ENCODE measurements at regions not wholly inside any gene's neighbourhood (a gene's known extent, or its start where the extent isn't known, plus 50 kb on each side); places are given as distances from the start of the nearest gene placed in this dataset.

DNA sequence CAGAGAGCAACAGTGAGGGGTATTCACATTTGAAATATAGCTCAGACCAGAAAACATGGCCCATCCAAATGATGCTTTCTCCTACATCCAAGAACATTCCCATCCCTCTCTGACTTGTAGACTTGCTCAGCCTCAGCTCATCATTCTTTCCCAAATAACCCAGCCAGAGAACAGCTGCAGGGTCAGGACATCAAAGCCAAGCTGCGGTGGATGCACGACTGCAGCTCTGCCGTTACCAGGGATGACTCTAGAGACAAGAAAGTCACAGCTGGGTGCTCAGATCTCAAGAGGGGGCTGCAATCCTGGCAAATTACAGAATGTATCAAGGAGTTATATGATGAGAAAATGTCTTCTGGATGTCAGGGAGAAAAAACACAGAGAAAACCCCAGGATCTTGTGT lies 944.3 kb downstream of the NTRK3 start:
- Histone ChIP-seq H3K27me3 (no peaks in the 10 kb centered on the region), H3K9me3 (no peaks in the 10 kb centered on the region), H3K36me3 (replicated peaks in 1 of 2; ENCODE audit: insufficient read depth in 1 of 2, low read depth in 2 of 2) (no peaks in the 10 kb centered on the region), H3K4me1 (no peaks in the 10 kb centered on the region), H3K4me3 (no peak overlapping the region), H3K27ac (no peak overlapping the region)
- TF ChIP-seq, protein P1, sequence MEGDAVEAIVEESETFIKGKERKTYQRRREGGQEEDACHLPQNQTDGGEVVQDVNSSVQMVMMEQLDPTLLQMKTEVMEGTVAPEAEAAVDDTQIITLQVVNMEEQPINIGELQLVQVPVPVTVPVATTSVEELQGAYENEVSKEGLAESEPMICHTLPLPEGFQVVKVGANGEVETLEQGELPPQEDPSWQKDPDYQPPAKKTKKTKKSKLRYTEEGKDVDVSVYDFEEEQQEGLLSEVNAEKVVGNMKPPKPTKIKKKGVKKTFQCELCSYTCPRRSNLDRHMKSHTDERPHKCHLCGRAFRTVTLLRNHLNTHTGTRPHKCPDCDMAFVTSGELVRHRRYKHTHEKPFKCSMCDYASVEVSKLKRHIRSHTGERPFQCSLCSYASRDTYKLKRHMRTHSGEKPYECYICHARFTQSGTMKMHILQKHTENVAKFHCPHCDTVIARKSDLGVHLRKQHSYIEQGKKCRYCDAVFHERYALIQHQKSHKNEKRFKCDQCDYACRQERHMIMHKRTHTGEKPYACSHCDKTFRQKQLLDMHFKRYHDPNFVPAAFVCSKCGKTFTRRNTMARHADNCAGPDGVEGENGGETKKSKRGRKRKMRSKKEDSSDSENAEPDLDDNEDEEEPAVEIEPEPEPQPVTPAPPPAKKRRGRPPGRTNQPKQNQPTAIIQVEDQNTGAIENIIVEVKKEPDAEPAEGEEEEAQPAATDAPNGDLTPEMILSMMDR (IDR thresholded peaks at IDR 0.05): no peak
- TF ChIP-seq POLR2A (IDR thresholded peaks at IDR 0.05): no peak
- intact Hi-C loops (cut with DNase I): no loop called here
- no peak for ATAC-seq
- no peak for DNase-seq
- WGBS, 2 donors: 48 to 55% methylated on average over 3 of the region's 3 CpGs

- Histone ChIP-seq H3K4me1 (no peaks in the 10 kb centered on the region), H3K4me3 (no peak overlapping the region), H3K27me3 (no peaks in the 10 kb centered on the region), H3K9me3 (no peaks in the 10 kb centered on the region), H3K27ac (no peak overlapping the region), H3K36me3 (replicated peaks in 1 of 2; ENCODE audit: insufficient read depth in 1 of 2, low read depth in 2 of 2) (no peaks in the 10 kb centered on the region)
- ATAC-seq (no peak), DNase-seq (no peak)
- TF ChIP-seq, protein P1 (IDR thresholded peaks at IDR 0.05): no peak
- no peak for TF ChIP-seq POLR2A (IDR thresholded peaks at IDR 0.05)
- WGBS, 2 donors: 41 to 50% methylated on average over 3 of the region's 3 CpGs
- intact Hi-C loops (cut with DNase I): no loop called here
These were observed 956.4 kb downstream of the NTRK3 start for GRCh38 chr15:87300146-87300545.

DNA sequence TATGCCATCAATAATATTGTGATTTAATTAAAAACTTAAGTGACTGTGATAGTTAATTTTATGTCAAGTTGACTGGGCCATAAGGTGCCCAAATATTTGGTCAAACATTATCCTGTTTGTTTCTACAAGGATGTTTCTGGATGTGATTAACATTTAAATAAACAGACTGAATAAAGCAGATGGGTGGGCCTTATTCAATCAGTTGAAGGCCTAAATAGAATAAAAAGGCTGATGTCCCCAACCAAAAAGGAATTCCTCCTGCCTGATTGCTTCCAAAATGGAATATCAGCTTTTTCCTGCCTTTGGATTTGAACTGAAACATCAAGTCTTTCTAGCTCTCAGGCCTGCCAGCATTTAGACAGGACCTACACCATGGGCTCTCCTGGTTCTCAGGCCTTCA lies 961.7 kb downstream of the NTRK3 start:
- intact Hi-C loops (cut with DNase I): no loop called here
- Histone ChIP-seq H3K27ac (no peak overlapping the region), H3K27me3 (no peaks in the 10 kb centered on the region), H3K4me3 (no peak overlapping the region), H3K9me3 (no peaks in the 10 kb centered on the region), H3K4me1 (no peaks in the 10 kb centered on the region), H3K36me3 (replicated peaks in 1 of 2; ENCODE audit: insufficient read depth in 1 of 2, low read depth in 2 of 2) (no peaks in the 10 kb centered on the region)
- ATAC-seq (no peak), DNase-seq (no peak)
- TF ChIP-seq POLR2A (IDR thresholded peaks at IDR 0.05): no peak
- TF ChIP-seq, protein P1 (IDR thresholded peaks at IDR 0.05): no peak

DNA sequence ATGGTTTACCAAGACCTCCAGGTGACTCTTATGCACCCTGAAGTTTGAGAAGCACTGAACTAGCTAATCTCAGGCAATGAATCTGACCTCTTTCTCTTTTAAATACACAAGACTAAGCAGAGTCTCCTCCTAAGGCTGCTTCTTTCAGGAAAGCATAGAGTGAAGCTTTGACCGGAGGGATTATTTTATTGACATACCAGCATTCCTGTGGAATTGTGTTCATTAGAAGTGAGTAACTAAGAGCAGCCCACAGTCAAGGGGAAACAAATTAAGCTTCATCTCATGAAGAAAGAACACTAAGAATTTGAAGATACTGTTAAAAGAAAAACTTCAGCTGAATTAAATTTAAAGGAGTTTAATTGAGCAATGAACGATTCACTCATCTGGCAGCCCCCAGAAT lies 963.5 kb downstream of the NTRK3 start:
- Histone ChIP-seq H3K4me1 (no peaks in the 10 kb centered on the region), H3K27me3 (no peaks in the 10 kb centered on the region), H3K9me3 (no peaks in the 10 kb centered on the region), H3K36me3 (replicated peaks in 1 of 2; ENCODE audit: insufficient read depth in 1 of 2, low read depth in 2 of 2) (no peaks in the 10 kb centered on the region), H3K4me3 (no peak overlapping the region), H3K27ac (no peak overlapping the region)
- DNase-seq (no peak), ATAC-seq (no peak)
- 63 to 64% methylated on average over 2 of the region's 2 CpGs for WGBS, 2 donors
- TF ChIP-seq, protein P1 (IDR thresholded peaks at IDR 0.05): no peak
- no peak for TF ChIP-seq POLR2A (IDR thresholded peaks at IDR 0.05)
- intact Hi-C loops (cut with DNase I): no loop called here

DNA sequence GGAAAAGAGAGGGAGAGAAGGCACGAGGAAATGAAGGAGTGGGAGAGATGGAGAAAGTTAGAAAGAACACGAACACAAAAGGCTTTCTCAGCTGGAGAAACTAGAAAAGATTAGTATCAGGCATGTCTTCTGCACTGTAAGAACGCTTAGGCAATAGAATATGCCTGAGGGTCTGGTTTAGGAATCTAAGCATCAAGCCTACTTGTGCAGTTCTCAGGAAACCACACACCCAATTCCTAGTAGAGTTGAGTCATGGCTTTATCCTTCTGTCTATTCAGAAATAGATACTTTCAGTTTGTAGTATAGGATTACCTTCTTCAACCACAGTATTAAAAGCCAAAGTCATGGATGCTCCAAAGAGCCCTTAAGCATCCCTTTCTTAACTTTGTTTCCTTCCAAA lies 969.4 kb downstream of the NTRK3 start:
- TF ChIP-seq, protein P1 (IDR thresholded peaks at IDR 0.05): no peak
- no peak for TF ChIP-seq POLR2A (IDR thresholded peaks at IDR 0.05)
- WGBS, 2 donors: 37 to 48% methylated on average over 3 of the region's 3 CpGs
- H3K27ac ChIP-seq: no peak overlapping the region
- no peaks in the 10 kb centered on the region for H3K9me3 ChIP-seq
- H3K27me3 ChIP-seq: no peaks in the 10 kb centered on the region
- H3K4me1 ChIP-seq: no peaks in the 10 kb centered on the region
- no peak for DNase-seq
- H3K4me3 ChIP-seq: no peak overlapping the region
- ATAC-seq: no peak
- no peaks in the 10 kb centered on the region for H3K36me3 ChIP-seq (replicated peaks in 1 of 2; ENCODE audit: insufficient read depth in 1 of 2, low read depth in 2 of 2)
- intact Hi-C loops (cut with DNase I): no loop called here

All from body of pancreas (tissue), 4 donors.